Spleen (tissue), 7 donors: ENCODE measurements at regions not wholly inside any gene's neighbourhood (a gene's known extent, or its start where the extent isn't known, plus 50 kb on each side); places are given as distances from the start of the nearest gene placed in this dataset.

Experiments used
- CTCF ChIP-seq, 11 experiments: fragments of 200-600 bp in 7 of 11; fragments of 450-650 bp in 4 of 11; sonication (generic) in 4 of 11; IDR thresholded peaks in 8 of 11; conservative IDR thresholded peaks in 3 of 11; 1 replicate in 7 of 11; 2 replicates in 4 of 11; pipeline versions ENCODE4 v1.4.0 to v1.8.0; 2016 to 2021; ENCODE audit warnings: antibody characterized with exemption in 11 of 11, inconsistent platforms in 4 of 11, mild to moderate bottlenecking in 1 of 11
- POLR2A ChIP-seq, 3 donors: fragments of 450-650 bp; IDR thresholded peaks; one replicate each; pipeline ENCODE4 v1.5.1; 2017; ENCODE audit warnings: antibody characterized with exemption in 3 of 3, mild to moderate bottlenecking in 1 of 3
- POLR2AphosphoS5 ChIP-seq, 3 donors: sonication (generic); formaldehyde crosslinking; IDR thresholded peaks; one replicate each; pipeline ENCODE4 v1.5.1; 2017; ENCODE audit warnings: antibody characterized with exemption in 3 of 3
- donor health status: DM: no; HTN: no; CAD: no; lungs with moderate emphysema.
- donor health status: DM: no; HTN: no; CAD: no.
- donor health status: DM: no; HTN: no; CAD: no.

GRCh38 chr18:22700920-22701319, 232.2 kb upstream of the RBBP8 start:
- TF ChIP-seq CTCF (IDR thresholded peaks at IDR 0.05 in 8 of 11, conservative IDR thresholded peaks at IDR 0.05 in 3 of 11) (no peak), POLR2A (IDR thresholded peaks at IDR 0.05) (no peak), POLR2AphosphoS5 (IDR thresholded peaks at IDR 0.05) (no peak)
